Upper lobe of right lung (tissue), 1 donor: ENCODE measurements at regions not wholly inside any gene's neighbourhood (a gene's known extent, or its start where the extent isn't known, plus 50 kb on each side); places are given as distances from the start of the nearest gene placed in this dataset.

Experiments
- ATAC-seq: fragments of 200-7000 bp; cut with Tn5 transposase; one replicate; pipeline ENCODE4 v1.9.1; 2020; ENCODE audit warnings: mild to moderate bottlenecking, moderate library complexity
- DNase-seq: peaks from one replicate; pipeline ENCODE4 v3.0.0-alpha.2; 2020
- H3K27ac ChIP-seq: fragments of 200-600 bp; one replicate; pipeline ENCODE4 v1.8.0; 2022
- H3K27me3 ChIP-seq: fragments of 200-600 bp; one replicate; pipeline ENCODE4 v1.8.0; 2022; ENCODE audit warnings: mild to moderate bottlenecking
- H3K36me3 ChIP-seq: fragments of 200-600 bp; one replicate; pipeline ENCODE4 v1.8.0; 2022
- H3K4me1 ChIP-seq: fragments of 200-600 bp; one replicate; pipeline ENCODE4 v1.8.0; 2022
- H3K4me3 ChIP-seq: fragments of 200-600 bp; one replicate; pipeline ENCODE4 v1.8.0; 2022; ENCODE audit warnings: mild to moderate bottlenecking
- H3K9me3 ChIP-seq: fragments of 200-600 bp; one replicate; pipeline ENCODE4 v1.8.0; 2022
- CTCF ChIP-seq: fragments of 200-600 bp; IDR thresholded peaks from one replicate; pipeline ENCODE4 v1.8.0; 2022; ENCODE audit warnings: antibody characterized with exemption
- intact Hi-C: fragments of 100-400 bp; cut with DNase I; formaldehyde crosslinking; loops from one replicate; pipeline ENCODE4 v1.11.0; 2022
- donor health status: DM: no; HTN: yes; CAD: no; lungs with severe emphysema.

DNA sequence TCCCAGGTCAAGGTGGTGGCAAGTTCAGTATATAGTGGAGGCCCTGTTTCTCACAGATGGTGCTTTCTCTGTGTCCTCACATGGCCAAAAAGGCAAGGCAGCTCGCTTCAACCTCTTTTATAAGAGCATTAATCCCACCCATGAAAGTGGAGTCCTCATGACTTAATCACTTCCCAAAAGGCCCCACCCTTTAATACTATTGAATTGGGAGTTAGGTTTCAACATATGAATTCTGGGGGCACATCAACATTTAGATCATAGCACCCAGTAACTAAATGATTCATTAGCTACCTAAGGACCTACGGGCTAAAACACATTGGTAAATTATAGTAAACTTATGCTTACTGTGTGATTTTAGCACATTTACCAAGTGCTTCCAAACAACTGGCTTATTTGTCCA lies 317.9 kb downstream of the LTN1 start:
- ATAC-seq (no peak), DNase-seq (no peak)
- no peaks in the 10 kb centered on the region for H3K36me3 ChIP-seq
- H3K27me3 ChIP-seq: no peaks in the 10 kb centered on the region
- intact Hi-C loops: no loop called here
- peaks cover 16% of the 10 kb centered on the region for H3K4me1 ChIP-seq
- H3K9me3 ChIP-seq: no peaks in the 10 kb centered on the region
- H3K4me3 ChIP-seq: no peak overlapping the region
- H3K27ac ChIP-seq: no peak overlapping the region
- TF ChIP-seq CTCF: no peak

- H3K4me1 ChIP-seq: peaks cover 16% of the 10 kb centered on the region
- intact Hi-C loops: no loop called here
- ATAC-seq (no peak), DNase-seq (no peak)
- no peaks in the 10 kb centered on the region for H3K36me3 ChIP-seq
- no peak for TF ChIP-seq CTCF
- H3K27ac ChIP-seq: no peak overlapping the region
- no peak overlapping the region for H3K4me3 ChIP-seq
- H3K27me3 ChIP-seq: no peaks in the 10 kb centered on the region
- H3K9me3 ChIP-seq: no peaks in the 10 kb centered on the region
These were observed 321.0 kb downstream of the LTN1 start for GRCh38 chr21:28671549-28672195.

GRCh38 chr21:28669971-28670653 lies 322.6 kb downstream of the LTN1 start:
- DNase-seq (no peak), ATAC-seq (no peak)
- Histone ChIP-seq H3K9me3 (no peaks in the 10 kb centered on the region), H3K36me3 (no peaks in the 10 kb centered on the region), H3K27me3 (no peaks in the 10 kb centered on the region), H3K27ac (no peak overlapping the region), H3K4me3 (no peak overlapping the region), H3K4me1 (peaks cover 8% of the 10 kb centered on the region)
- intact Hi-C loops: no loop called here
- no peak for TF ChIP-seq CTCF

- TF ChIP-seq CTCF: no peak
- DNase-seq (no peak), ATAC-seq (no peak)
- Histone ChIP-seq H3K36me3 (no peaks in the 10 kb centered on the region), H3K4me3 (no peak overlapping the region), H3K27ac (no peak overlapping the region), H3K4me1 (peaks cover under 1% of the 10 kb centered on the region), H3K27me3 (no peaks in the 10 kb centered on the region), H3K9me3 (no peaks in the 10 kb centered on the region)
- intact Hi-C loops: no loop called here
These were observed 323.4 kb downstream of the LTN1 start for GRCh38 chr21:28669321-28669720.

DNA sequence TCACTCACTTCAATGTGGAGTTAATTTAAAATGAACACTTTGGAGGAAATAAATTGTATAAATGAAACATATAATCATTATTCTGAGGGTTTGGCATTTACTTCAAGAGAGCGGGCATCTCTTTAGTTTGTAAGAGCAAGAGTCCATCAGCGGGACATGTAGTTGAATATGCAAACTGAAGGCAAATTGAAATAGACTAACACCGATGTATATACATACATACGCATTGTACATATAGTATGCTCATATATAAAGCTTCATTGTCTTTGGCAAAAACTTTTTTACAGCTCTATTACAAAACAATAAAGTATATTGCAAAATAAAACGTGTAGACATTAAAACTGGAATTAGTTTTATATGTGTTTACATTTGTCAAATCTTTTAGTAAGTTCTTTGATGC lies 328.9 kb downstream of the LTN1 start:
- DNase-seq (no peak), ATAC-seq (no peak)
- no peak overlapping the region for H3K27ac ChIP-seq
- H3K4me3 ChIP-seq: no peak overlapping the region
- intact Hi-C loops: no loop called here
- H3K27me3 ChIP-seq: no peaks in the 10 kb centered on the region
- TF ChIP-seq CTCF: no peak
- H3K4me1 ChIP-seq: no peaks in the 10 kb centered on the region
- H3K9me3 ChIP-seq: no peaks in the 10 kb centered on the region
- no peaks in the 10 kb centered on the region for H3K36me3 ChIP-seq
